K562 (cell line): ENCODE measurements at regions not wholly inside any gene's neighbourhood (a gene's known extent, or its start where the extent isn't known, plus 50 kb on each side); places are given as distances from the start of the nearest gene placed in this dataset.

Experiments used
- ATAC-seq: fragments of 200-7000 bp; cut with Tn5 transposase; 3 replicates; pipeline ENCODE4 v1.9.1; 2020; ENCODE audit warnings: moderate library complexity
- BruUV-seq: library from RNA; stranded (reverse); fragments of 400-500 nt; replicated peaks from 2 replicates; lab custom pipeline; 2021; lab: Mats Ljungman, UMichigan
- CTCF ChIA-PET: fragments of 300-600 bp; formaldehyde crosslinking; extraction: SDS; loops from one replicate; lab custom pipeline; 2021; ENCODE audit warnings: low intra/inter-chr PET ratio; lab: Yijun Ruan, JAX
- POLR2A ChIA-PET: fragments of 300-600, 350-650 bp; sonication (Branson Sonifier 250); formaldehyde crosslinking; extraction: SDS; loops from one replicate; lab custom pipeline; 2021; ENCODE audit warnings: antibody characterized with exemption, inconsistent platforms; lab: Yijun Ruan, JAX
- DNase-seq, 4 experiments: peaks; one replicate each; pipeline versions ENCODE4 v3.0.0 to v3.0.0-alpha.2; 2011 to 2018; ENCODE audit warnings: low spot score in 3 of 4, mixed read lengths in 3 of 4; ENCODE audit errors: extremely low read depth in 1 of 4
- FAIRE-seq: peaks from 2 replicates; lab custom pipeline; 2011; peaks lifted over from hg19 to GRCh38; lab: Jason Lieb, UNC
- H2AFZ ChIP-seq: 2 replicates; pipeline ENCODE4 v1.6.0; 2011; ENCODE audit warnings: low read depth, low read length, control low read depth, inconsistent platforms
- H3K27ac ChIP-seq: fragments of 200-600 bp; 3 replicates; pipeline ENCODE4 v1.8.0; 2011; ENCODE audit warnings: low read depth, mild to moderate bottlenecking, control low read depth, inconsistent platforms, low read length, moderate library complexity, mixed read lengths; ENCODE audit errors: extremely low read depth
- H3K27me3 ChIP-seq, 2 experiments: fragments of 300-600 bp in 1 of 2; 2 replicates in 1 of 2; 3 replicates in 1 of 2; pipeline versions ENCODE4 v1.6.0 to v1.8.0; 2011; ENCODE audit warnings: inconsistent platforms in 2 of 2, low read length in 2 of 2, mild to moderate bottlenecking in 1 of 2, mixed read lengths in 1 of 2, moderate library complexity in 1 of 2; ENCODE audit not compliant: control insufficient read depth in 2 of 2, insufficient read depth in 2 of 2
- H3K36me3 ChIP-seq: fragments of 300-600 bp; 3 replicates; pipeline ENCODE4 v1.8.0; 2011; ENCODE audit warnings: mild to moderate bottlenecking, low read length, inconsistent platforms; ENCODE audit not compliant: control insufficient read depth, insufficient read depth
- H3K4me1 ChIP-seq, 2 experiments: fragments of 200-600 bp in 1 of 2; replicated peaks in 1 of 2; 2 replicates in 1 of 2; 3 replicates in 1 of 2; pipeline versions ENCODE4 v1.5.1 to v1.8.0; 2011; ENCODE audit warnings: inconsistent platforms in 2 of 2, low read length in 2 of 2, mild to moderate bottlenecking in 1 of 2, mixed read lengths in 1 of 2, moderate library complexity in 1 of 2; ENCODE audit not compliant: control insufficient read depth in 2 of 2, insufficient read depth in 2 of 2
- H3K4me2 ChIP-seq: 2 replicates; pipeline ENCODE4 v1.6.1; 2011; ENCODE audit warnings: low read length, control low read depth, inconsistent platforms, mixed read lengths; ENCODE audit not compliant: insufficient read depth
- H3K4me3 ChIP-seq: fragments of 200-600 bp; sonication (generic), shearing (Covaris generic); 2 replicates; pipeline ENCODE4 v1.5.1; 2016; ENCODE audit warnings: control low read depth, inconsistent platforms
- H3K79me2 ChIP-seq: fragments of 200-600 bp; 3 replicates; pipeline ENCODE4 v1.8.0; 2011; ENCODE audit warnings: low read length, inconsistent platforms; ENCODE audit not compliant: control insufficient read depth, insufficient read depth
- H3K9ac ChIP-seq, 2 experiments: 2 replicates each; pipeline versions ENCODE4 v1.6.0 to v1.6.1; 2011; ENCODE audit warnings: low read depth in 2 of 2, low read length in 2 of 2, control low read depth in 1 of 2, inconsistent platforms in 1 of 2, mild to moderate bottlenecking in 1 of 2, mixed read lengths in 1 of 2; ENCODE audit not compliant: insufficient read depth in 1 of 2
- H3K9me1 ChIP-seq: one replicate; pipeline ENCODE4 v1.6.0; 2011; ENCODE audit warnings: inconsistent platforms, mild to moderate bottlenecking, low read length, moderate library complexity; ENCODE audit not compliant: control insufficient read depth, insufficient read depth
- H3K9me3 ChIP-seq: replicated peaks from 2 replicates; pipeline ENCODE4 v1.5.1; 2011; ENCODE audit warnings: low read depth, low read length, inconsistent platforms; ENCODE audit not compliant: control insufficient read depth, insufficient read depth
- H4K20me1 ChIP-seq: replicated peaks from 2 replicates; pipeline ENCODE4 v1.6.1; 2011; ENCODE audit warnings: low read length, inconsistent platforms, mixed read lengths; ENCODE audit not compliant: control insufficient read depth, insufficient read depth
- ADNP ChIP-seq: fragments of 200-800 bp; sonication (Bioruptor generic); IDR thresholded peaks from 2 replicates; pipeline ENCODE4 v1.6.1; 2016; ENCODE audit warnings: missing genetic modification characterization, missing compliant biosample characterization
- ARHGAP35 ChIP-seq: fragments of 450-650 bp; IDR thresholded peaks from 2 replicates; pipeline ENCODE4 v1.6.1; 2018; ENCODE audit not compliant: partially characterized antibody
- BACH1 ChIP-seq: fragments of 200-800 bp; sonication (Bioruptor generic); IDR thresholded peaks from 2 replicates; pipeline ENCODE4 v1.6.1; 2016; ENCODE audit warnings: missing genetic modification characterization, missing compliant biosample characterization
- BRF1 ChIP-seq: IDR thresholded peaks from 3 replicates; pipeline ENCODE4 v1.6.1; 2011; ENCODE audit warnings: borderline replicate concordance, mild to moderate bottlenecking; ENCODE audit not compliant: insufficient read length; ENCODE audit errors: extremely low read depth
- CEBPZ ChIP-seq: fragments of 150-350 bp; IDR thresholded peaks from 2 replicates; pipeline ENCODE4 v1.6.1; 2014; ENCODE audit warnings: low read depth, mild to moderate bottlenecking, low read length, borderline replicate concordance
- FOXP1 ChIP-seq: sonication (generic); formaldehyde crosslinking; IDR thresholded peaks from 2 replicates; pipeline ENCODE4 v1.8.0; 2022; ENCODE audit warnings: mild to moderate bottlenecking, missing genetic modification reagents
- NCOR1 ChIP-seq: fragments of 450-650 bp; IDR thresholded peaks from 2 replicates; pipeline ENCODE4 v1.6.1; 2016; ENCODE audit warnings: mild to moderate bottlenecking, moderate library complexity
- RHOXF2B ChIP-seq: fragments of 250-450 bp; sonication (Bioruptor Pico); conservative IDR thresholded peaks from 2 replicates; pipeline ENCODE4 v1.5.1; 2021
- SMAD3 ChIP-seq: fragments of 450-650 bp; formaldehyde crosslinking; conservative IDR thresholded peaks from 2 replicates; pipeline ENCODE4 v1.4.0; 2020; ENCODE audit warnings: mild to moderate bottlenecking
- ZNF277 ChIP-seq: fragments of 250-450 bp; sonication (Bioruptor Pico); IDR thresholded peaks from 2 replicates; pipeline ENCODE4 v1.8.0; 2022; ENCODE audit warnings: inconsistent platforms, mild to moderate bottlenecking, moderate library complexity, borderline replicate concordance
- ZNF398 ChIP-seq: fragments of 250-450 bp; sonication (Bioruptor Pico); IDR thresholded peaks from 2 replicates; pipeline ENCODE4 v1.8.0; 2021; ENCODE audit warnings: moderate library complexity, mild to moderate bottlenecking, inconsistent platforms
- ZNF780A ChIP-seq: fragments of 250-450 bp; sonication (Bioruptor Pico); IDR thresholded peaks from 2 replicates; pipeline ENCODE4 v1.5.0; 2021; ENCODE audit warnings: mild to moderate bottlenecking
- WGBS: fragments of 100-300 bp; shearing (Covaris generic); methylation state at CpG from one replicate; pipeline ENCODE4 v1.1.6; 2016; ENCODE audit warnings: low coverage, mixed read lengths; ENCODE audit not compliant: insufficient coverage; ENCODE audit errors: missing lambda C conversion rate; 5-methylcytosine and 5-hydroxymethylcytosine counted together
- in situ Hi-C: fragments of 300-500 bp; cut with MboI; formaldehyde crosslinking; loops from 4 replicates; pipeline ENCODE4 v1.15.0; 2018; ENCODE audit warnings: inconsistent platforms, mixed read lengths
- intact Hi-C: fragments of 100-400 bp; cut with micrococcal nuclease; formaldehyde crosslinking; loops from 2 replicates; pipeline ENCODE4 v1.14.2; 2022
- TF ChIP-seq, protein P1 (sequence below): sonication (generic); formaldehyde crosslinking; IDR thresholded peaks from 2 replicates; pipeline ENCODE4 v1.5.0; 2020; ENCODE audit warnings: missing genetic modification reagents
- TF ChIP-seq, protein P2 (sequence below): fragments of 250-450 bp; sonication (Bioruptor Pico); IDR thresholded peaks from 2 replicates; pipeline ENCODE4 v1.4.0; 2020; ENCODE audit warnings: mild to moderate bottlenecking

- Histone ChIP-seq H2AFZ (no peak overlapping the region), H3K9ac (no peak overlapping the region), H3K27ac (no peak overlapping the region), H4K20me1 (no peaks in the 10 kb centered on the region), H3K9me1 (no peaks in the 10 kb centered on the region), H3K9me3 (no peaks in the 10 kb centered on the region), H3K36me3 (no peaks in the 10 kb centered on the region), H3K4me1 (no peaks in the 10 kb centered on the region; a peak in 1 of 5 replicates), H3K79me2 (no peaks in the 10 kb centered on the region), H3K27me3 (peaks cover 0 to 9% of the 10 kb centered on the region in 2 experiments; a peak in 1 of 5 replicates), H3K4me2 (no peak overlapping the region), H3K4me3 (no peak overlapping the region)
- DNase-seq, result no peak
- ChIA-PET POLR2A (no interaction called here), CTCF (no interaction called here)
- FAIRE-seq, result no peak
- no peak for ATAC-seq
- in situ Hi-C loops (no loop called here), intact Hi-C loops (no loop called here)
- BruUV-seq, result no TSS peak
- 2% methylated on average over 6 of the region's 6 CpGs for WGBS
- TF ChIP-seq ZNF398 (CRISPR knock-in tag) (no peak), ZNF277 (CRISPR knock-in tag) (no peak), BACH1 (no peak), NCOR1 (no peak), RHOXF2B (CRISPR knock-in tag) (no peak), ADNP (no peak), FOXP1 (CRISPR knock-in tag) (no peak), BRF1 (no peak), CEBPZ (no peak), ZNF780A (CRISPR knock-in tag) (no peak), ARHGAP35 (no peak), SMAD3 (CRISPR knock-in tag) (no peak)
- TF ChIP-seq, protein P1, sequence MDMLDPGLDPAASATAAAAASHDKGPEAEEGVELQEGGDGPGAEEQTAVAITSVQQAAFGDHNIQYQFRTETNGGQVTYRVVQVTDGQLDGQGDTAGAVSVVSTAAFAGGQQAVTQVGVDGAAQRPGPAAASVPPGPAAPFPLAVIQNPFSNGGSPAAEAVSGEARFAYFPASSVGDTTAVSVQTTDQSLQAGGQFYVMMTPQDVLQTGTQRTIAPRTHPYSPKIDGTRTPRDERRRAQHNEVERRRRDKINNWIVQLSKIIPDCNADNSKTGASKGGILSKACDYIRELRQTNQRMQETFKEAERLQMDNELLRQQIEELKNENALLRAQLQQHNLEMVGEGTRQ (CRISPR knock-in tag), result no peak
- TF ChIP-seq, protein P2, sequence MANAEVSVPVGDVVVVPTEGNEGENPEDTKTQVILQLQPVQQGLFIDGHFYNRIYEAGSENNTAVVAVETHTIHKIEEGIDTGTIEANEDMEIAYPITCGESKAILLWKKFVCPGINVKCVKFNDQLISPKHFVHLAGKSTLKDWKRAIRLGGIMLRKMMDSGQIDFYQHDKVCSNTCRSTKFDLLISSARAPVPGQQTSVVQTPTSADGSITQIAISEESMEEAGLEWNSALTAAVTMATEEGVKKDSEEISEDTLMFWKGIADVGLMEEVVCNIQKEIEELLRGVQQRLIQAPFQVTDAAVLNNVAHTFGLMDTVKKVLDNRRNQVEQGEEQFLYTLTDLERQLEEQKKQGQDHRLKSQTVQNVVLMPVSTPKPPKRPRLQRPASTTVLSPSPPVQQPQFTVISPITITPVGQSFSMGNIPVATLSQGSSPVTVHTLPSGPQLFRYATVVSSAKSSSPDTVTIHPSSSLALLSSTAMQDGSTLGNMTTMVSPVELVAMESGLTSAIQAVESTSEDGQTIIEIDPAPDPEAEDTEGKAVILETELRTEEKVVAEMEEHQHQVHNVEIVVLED, result no peak
These were observed 308.0 kb downstream of the NXPE2 start for GRCh38 chr11:114986365-114986764.
